ENCODE measurements at regions not wholly inside any gene's neighbourhood (a gene's known extent, or its start where the extent isn't known, plus 50 kb on each side); places are given as distances from the start of the nearest gene placed in this dataset.
"Not testable (repeated sequence)": the region's sequence is repeated elsewhere in the genome, so short reads cannot be mapped to it uniquely, and the experiment has no call there.

DNA sequence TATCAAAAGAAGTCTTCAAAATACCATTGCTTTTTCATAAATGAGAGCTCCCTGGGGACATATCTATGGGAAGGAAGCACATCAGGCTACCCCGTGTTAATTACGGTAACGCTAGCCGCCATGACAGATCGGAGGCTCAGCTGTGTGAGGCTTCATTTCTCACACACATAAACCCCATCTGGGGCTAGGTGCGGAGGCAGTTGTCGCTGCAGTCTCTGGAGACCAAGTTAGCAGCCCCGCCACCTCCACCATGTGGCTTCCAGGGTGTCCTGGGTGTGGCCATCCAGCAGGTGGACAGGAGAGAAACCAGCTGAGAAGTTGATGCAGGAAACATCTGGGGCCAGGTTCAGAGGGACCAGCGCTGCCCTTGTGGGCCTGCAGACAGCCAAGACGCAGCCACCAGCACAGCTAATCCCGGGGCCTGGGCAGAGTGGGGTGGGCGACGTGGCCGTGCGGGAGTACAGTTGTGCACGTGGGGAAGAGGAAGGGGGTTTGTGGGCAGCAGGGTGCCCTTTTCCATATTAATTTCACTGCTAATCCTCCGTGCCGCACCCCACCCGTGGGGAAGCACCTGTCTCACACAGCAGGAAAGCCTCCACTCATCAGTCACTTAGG is 426.5 kb downstream of the IRX1 start:
- DNase-seq = no peak

DNA sequence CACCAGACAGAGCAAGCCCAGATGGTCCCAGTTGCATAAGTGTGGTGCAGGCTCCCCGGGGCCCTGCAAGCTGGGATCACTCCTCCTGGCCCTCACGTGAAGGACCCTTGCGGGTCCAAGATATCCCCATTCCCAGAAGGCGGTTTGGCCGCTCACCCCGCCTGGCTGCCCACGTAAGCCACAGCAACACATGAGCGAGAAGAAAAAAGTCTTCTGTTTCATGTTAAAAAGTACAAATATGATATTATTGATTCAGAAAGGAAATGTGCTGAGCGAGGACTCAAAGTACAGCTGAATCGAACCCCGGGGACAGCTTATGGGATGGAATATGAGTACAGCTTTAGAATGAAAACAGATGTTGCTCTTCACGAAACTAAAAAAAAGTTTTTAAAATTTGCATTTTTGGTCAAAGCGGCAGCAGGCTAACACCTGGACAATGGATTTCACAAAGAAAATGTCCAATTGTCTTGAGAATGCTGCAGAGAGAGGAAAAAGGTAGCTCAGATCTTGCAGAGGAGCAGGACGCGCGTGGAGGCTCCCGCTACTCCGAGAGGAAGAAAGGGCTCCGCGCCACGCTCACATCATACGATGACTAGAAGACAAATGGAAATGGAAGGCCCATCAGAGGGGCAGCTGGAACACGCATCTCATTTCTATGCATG is 427.6 kb downstream of the IRX1 start:
- no peak for DNase-seq

DNA sequence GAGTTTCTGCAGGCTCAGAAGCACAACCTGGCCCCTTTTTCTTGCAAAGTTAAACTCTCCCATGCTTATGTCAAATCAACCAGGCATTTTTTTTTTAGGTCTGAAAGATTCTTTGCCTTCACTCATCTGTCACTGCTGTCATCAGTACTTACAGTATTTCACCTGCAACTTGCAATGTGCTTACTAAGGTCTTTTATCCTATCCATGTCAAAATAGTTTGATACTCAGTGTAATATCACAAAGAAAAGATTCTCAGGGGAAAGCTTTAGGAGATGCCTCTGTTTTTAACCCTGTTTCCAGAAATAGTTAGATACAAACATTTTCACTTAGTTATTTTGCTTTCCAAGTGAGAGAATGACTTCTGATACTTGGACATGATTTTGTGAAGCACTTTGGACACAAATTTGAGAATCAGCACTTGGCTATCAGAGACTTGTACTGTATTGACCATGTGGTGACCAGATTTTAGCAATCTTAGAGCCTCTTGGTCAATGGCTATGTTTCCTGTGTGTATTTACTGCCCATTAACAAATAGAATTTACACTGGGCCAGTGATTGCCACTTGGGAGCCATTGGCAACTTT is 428.2 kb downstream of the IRX1 start:
- DNase-seq = no peak

DNA sequence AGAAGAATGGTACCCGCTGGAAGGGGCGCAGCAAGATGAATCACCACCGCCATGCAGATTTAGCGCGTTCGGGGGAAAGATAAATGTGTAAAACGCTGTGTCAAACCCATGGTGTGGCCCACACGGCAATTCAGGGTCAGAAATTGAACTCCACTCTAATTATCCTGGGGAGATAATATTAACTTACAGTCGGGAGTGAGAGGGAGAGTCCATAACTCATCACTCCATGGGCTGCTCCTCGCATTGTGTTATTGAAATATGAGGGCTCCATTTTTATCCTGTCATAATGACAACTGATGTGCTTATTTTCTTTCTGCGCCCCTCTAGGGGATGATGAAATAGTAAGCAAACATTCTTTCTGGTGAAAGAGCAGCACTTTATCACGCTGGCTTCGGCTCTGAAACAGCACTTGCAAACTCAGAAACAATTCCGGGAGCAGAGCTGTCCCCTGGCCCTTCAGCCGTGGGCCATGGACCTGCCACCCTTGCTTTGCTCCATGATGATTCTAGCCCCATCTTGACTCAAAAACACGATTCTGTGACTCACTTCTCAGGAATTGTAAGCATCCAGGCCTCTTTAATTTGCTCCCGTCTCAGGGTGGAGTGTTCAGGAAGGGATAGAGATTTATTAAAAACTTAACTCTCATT is 431.6 kb downstream of the IRX1 start:
- DNase-seq = peak; percentile 16

DNA sequence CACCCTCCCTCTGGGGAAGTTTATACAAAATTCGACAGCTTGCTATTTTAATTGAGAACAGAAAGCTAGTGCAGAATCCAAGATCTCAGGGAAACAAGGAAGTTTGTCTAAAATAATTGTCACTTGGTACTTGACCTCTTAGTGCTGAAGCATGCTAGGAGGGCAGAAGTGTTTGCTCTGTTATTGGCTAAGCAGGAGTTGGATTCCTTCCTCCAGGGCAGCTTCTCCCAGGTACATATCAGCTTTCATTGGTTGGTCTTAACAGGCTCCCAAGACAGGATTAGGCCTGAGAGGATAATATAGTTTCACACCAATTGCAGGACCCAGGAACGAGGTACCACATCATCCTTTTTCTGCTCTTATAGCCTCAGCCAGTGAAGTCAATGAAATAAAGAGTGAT is 432.8 kb downstream of the IRX1 start:
- no peak for DNase-seq

DNA sequence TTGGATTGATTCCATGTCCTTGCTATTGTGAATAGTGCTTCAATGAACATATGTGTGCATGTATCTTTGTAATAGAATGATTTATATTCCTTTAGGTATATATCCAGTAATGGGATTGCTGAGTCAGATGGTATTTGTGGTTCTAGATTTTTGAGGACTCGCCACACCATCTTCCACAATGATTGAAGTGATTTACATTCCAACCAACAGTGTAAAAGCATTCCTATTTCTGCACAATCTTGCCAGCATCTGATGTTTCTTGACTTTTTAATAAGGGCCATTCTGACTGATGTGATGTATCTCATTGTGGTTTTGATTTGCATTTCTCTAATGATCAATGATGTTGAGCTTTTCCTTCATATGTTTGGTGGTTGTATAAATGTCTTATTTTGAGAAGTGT is 437.9 kb downstream of the IRX1 start:
- not testable (repeated sequence) for DNase-seq

DNA sequence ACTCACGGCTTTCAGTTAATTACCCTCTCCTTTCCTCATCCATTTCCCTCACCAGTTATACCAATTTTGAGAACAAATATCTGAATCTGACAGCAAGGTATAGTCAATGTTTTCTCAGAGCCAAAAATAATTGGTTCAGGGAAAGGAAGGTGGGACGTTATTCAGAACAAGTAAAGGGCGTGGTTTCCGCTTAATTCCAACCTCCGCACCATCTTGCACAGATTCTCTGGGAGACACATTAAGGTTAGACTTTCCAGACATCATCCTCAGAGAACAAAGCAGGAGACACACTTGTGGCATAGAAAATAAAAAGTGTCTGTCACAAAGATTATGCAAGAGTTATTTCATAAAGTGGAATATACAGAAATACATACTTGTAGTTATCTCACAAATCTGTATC is 441.2 kb downstream of the IRX1 start:
- DNase-seq = no peak

DNA sequence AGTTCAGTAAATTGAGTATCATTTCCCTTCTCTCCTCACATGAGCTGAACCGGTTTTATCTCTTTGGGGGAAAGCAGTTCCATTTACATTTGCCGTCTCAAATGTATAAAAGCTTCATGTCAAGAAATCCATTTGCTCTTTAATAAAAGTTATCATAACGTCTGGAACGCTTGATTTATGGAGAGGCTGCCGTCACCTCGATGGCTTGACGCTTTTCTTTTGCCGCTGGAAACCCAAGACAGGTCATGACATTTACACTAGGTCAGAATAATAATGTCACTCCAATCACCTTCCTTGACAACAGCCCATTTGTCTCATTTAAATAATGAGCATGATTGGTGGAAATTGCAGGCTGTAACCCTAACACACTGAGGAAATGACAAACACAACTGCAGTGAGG is 443.4 kb downstream of the IRX1 start:
- no peak for DNase-seq

DNA sequence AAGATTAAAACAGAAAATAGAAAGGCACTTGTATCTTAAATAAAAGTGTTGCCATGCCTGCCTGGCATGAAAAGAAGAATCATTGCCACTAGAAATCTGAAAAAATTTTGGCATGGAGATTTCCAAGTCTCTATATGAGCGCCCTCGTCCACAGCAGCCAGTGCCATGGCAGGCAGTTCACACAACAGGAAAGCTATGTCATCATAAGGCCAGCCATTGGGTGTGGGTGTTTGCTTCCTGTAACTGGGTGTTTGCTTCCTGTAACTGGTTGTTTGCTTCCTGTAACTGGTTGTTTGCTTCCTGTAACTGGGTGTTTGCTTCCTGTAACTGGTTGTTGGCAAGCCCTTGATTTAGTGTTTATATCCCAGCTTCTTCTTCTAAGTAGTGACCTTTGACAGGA is 446.7 kb downstream of the IRX1 start:
- DNase-seq = no peak

DNA sequence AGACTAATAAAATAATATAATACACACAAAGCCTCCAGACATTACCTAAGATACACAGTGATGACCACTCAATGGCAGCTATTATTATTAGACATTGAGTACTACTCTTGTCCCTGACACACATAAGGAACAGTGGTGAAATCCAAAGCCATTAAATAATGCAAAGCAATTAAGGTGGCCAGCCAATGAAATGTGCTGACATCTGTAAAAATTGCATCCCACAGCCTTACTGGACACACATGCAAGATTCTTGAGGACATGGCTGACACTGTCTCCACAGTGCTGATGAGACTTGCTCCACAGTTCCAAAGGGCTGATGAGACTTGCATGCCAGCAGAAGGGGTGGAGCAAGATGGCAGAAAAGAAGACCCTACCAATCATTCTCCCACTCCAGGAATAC is 447.5 kb downstream of the IRX1 start:
- no peak for DNase-seq

DNA sequence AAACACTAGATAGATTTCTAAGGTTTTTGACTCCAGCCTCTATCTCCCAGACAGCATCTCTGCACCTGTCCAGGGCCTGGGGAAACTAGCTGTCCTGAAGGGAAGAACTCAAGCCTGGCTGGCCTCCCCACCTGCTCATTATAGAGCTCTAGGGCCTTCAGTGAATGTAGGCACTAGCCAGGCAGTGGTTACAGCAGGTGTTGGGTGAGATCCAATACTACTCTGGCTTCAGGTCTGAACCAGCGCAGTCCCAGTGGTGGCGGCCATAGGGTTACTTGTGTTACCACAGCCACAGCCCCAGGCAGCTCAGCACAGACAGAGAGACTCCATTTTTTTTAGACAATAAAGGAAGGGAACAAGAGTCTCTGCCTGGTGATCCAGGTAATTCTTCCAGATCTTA is 449.2 kb downstream of the IRX1 start:
- DNase-seq = no peak

DNA sequence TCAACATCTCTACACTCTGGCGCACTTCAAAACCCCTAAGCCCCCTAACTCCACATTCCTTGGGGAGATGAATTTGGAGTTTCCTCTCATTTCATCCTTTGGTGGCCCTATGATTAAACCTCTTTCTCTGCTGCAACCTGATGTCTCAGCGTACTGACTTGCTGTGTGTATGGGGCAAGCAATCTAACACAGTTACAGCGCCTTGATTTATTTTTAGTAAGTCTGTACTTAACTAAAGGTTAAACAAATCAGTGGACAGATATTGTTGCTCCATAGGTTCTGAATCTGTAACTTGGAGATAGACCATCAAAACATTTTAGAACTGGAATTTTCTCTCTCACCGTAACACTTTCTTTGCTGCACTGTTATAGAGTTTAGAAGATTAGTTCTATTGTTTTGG is 452.8 kb downstream of the IRX1 start:
- no peak for DNase-seq

DNA sequence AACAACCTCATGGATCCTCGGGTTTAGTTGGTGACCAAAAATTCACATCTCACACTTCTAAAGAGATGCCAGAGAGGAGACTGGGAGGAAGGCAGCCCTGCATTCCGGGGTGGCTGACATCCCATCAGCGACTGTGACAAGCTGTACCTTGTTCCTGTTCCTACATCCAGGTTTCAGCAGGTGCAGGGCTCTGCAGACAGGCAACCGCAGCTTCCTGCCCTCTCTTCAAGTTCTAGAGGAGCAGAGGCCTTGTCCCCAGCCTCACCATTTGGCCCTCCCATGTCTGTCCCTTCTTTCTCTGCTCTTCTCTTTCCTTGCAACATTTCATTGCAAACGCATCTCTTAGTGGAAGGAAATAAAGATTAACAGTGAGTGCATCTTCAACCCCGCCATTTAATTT is 454.6 kb downstream of the IRX1 start:
- no peak for DNase-seq

DNA sequence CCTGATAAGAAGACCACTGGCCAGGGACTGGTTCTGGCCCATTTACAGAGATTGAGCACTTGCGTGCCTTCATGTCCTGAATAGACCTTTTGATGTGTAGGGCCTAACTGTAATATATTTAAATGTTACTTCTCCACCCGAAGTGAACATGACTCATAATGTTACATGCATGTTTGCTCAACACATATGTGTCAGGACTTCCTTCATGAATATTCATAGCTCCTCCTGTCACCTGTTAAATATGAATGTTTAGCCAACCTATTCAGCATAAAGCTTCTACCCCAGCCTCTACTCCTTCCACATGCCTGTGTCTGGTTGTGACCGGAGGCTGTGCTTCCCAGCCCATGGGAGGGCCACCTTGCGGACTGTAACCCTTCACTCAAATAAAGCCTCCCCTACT is 457.5 kb downstream of the IRX1 start:
- no peak for DNase-seq

DNA sequence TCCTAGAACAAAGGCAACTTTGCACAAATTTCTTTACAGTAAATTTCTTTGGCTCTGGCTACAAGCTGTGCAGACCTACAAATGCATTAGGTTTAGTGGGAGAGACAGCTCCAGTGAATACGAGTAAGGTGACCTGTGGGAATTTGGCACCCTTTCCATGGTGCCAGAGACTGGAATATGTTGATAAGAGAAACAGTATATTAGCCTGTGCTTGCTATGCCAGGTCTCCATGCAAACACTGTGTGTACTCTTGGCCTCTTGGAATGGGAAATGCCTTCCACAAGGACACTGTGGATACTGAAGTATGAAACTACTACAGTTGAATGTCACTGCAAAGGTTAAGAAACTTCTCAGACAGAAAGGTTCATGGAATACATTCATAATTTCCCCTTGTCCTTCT is 458.5 kb downstream of the IRX1 start:
- DNase-seq = no peak

DNA sequence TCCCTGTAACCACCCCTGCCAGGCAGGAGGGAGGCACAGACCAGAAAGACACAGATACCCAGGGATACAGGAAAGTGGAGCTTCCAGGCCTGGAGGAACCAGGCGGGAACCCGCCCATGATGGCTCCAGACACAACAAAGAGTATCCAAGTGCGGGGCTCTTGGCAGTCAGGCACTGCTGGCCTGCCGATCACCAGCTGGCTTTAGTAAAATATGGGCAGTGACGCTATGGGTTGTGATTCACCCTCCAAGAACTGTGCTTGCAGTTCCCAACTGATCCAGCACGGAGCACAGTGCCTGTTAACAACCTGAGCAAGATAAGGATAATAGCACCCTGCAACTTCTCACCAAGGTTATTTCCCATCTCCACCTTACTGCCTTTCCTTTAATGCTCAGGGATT is 463.3 kb downstream of the IRX1 start:
- peak; percentile 13 for DNase-seq

DNA sequence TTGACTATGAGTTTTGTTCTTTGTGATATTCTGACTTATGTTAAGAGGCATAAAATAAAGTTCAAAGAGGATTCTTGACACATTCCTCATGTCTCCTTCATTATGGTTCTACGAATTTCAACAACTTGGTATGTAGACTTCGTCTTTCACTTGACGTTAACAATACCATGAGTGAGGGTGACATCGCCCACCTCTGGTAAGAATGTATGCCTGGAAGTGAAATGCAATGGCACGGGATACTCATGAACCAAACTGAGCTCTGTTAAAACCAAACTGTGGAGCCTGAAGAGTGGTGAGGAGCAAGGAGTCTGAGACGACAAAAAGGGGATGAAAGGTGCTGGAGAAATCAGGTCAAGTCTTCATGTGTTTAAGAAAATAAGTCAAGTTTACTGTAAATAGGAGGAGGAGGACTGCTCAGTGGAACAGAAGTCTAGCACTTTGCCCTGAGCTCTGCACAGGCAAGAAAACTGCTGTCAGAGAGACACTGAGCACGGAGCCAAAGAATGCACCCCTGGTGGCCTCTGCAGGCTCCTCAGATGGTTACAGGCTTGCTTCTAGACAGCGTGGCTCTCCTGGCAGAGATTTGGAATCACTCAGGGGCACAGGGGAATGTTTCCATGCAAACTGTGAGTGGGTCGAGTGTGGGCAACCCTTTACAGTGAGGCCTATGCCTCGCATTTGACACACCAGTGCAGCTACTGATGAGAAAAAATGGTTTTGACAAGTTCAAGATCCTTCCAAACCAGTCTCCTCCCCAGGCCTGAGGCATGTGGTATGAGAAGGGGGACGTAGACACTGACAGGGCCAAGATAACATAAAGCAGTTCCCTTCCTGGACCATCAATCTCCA is 470.1 kb downstream of the IRX1 start:
- no peak for DNase-seq

DNA sequence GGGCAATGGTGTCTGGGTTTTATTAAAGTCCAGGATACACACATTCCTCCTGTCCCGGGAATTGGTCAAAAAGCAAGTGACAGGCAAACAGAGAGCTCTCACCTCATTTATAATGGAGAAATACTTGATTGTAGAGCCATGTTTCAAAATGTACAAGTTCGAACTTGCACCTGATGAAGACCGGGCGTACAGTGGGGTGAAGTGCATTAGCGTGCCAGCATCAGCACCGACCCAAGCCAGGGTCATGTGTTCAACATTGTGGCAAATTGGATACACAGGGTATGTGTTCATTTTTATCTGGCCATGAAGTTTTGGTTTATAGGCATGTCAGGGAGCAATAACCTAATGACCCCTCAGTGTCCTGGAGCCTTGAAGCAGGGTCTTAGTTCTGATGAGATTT is 472.5 kb downstream of the IRX1 start:
- DNase-seq = no peak

DNA sequence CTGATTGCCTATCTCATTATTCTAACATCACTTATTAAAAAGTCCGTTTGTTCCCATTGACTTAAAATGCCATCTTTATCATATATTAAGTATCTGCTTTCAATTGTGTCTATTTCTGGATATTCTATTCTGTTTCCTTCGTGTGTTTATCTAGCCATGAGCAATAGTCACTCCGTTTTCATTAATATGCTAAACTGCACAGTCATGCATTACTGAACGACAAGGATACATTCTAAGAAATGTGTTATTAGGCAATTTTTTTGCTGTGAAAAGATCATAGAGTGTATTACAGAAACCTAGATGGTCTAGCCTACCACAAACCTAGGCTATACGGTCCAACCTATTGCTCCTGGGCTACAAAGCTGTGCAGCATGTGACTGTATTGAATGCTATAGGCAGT is 482.9 kb downstream of the IRX1 start:
- DNase-seq = no peak

DNA sequence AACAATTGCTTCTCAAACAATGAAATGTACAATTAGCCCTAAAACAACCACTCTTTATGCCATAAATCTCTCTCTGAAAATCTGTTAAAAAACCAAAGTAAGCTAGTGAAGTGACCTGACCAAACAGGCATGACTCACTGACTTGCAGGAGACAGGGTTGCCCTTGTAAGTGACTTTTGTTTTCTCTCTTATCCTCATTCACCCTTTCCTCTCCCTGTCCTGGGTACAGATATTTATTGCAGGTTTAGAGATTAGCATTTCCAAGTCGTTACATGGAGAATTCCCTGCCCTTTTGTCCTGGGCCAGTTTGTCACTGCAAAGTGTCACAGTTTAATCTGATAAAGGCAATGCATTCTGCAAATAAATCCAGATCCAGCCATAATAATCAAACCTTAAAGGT is 484.2 kb downstream of the IRX1 start:
- no peak for DNase-seq

DNA sequence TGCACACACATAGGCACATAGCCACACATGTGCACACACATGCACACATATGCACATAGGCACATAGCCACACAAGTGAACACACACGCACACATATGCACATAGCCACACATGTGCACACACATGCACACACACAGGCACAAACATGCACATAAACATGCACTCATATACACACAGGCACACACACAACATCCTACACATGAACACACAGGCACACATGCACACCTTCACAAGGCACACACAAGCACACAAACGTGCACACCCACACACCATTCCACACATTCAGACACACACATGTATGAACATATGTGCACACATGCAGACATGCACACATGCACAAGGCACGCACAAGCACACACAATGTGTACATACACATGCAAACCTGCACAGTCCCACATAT is 484.7 kb downstream of the IRX1 start:
- DNase-seq = no peak

DNA sequence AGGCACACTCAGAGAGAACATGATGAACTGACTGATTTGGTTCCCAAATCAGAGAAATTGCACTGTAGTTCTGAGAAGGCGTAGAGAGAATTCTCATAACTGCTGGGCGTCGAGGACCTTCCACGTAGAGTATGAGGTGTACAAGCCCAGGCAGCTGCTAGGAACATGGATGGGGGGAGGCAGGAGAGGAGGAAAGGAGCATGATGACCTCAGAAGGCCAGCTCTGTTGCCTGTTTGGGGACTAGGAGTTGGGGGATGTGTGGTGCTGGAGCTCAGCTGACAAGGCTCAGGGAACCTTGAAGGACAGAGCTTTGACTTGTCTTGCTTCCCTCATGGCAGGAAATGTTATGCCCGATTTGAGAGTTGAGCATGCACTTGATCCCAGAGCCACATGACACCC is 485.4 kb downstream of the IRX1 start:
- no peak for DNase-seq

DNA sequence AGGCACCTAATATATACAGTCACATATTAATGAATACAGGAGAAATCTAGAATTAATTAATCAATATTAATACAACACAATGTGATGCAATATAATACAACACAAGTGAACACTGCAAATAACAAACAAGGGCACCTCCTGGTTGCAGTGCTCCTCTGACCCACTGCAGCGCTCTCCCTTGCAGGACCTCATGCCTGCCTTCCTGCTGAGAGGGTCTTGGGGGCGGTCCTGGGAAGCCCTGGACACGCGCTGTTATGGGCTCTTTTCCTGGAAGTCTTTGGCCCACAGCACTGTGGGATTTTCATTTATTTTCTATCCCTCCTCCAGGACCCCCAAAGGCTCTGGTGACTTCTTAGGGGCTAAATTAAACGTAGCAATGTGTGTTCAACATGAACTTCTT is 485.8 kb downstream of the IRX1 start:
- no peak for DNase-seq

All from fibroblast of skin of back (primary cell).